ENCODE measurements at regions not wholly inside any gene's neighbourhood (a gene's known extent, or its start where the extent isn't known, plus 50 kb on each side); places are given as distances from the start of the nearest gene placed in this dataset.
"Not testable (repeated sequence)": the region's sequence is repeated elsewhere in the genome, so short reads cannot be mapped to it uniquely, and the experiment has no call there.

DNA sequence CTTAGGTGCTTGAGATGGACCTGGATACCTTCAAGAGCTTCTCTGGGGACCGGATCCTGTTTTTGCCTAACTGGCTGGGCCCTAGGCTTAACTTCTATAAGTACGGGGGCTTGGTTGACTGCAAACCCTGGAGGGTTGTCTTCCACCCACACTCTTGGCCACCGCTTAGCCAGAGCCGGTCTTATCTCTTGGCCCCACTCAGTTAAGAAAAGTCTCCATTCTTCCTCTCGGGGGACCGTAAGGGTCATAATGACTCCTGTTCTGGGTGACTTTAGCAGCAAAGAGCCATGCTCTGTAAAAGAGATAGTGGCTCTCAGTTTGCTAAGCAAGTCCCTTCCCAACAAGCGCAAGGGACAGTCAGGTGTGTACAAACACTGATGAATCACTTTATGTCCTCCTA lies 153.2 kb downstream of the UNC93B1 start:
- TF ChIP-seq EZH2 (IDR thresholded peaks at IDR 0.05); POLR2AphosphoS5 (IDR thresholded peaks at IDR 0.05; ENCODE audit: borderline replicate concordance, low read depth, low read length): not testable (repeated sequence)
